ENCODE measurements at regions not wholly inside any gene's neighbourhood (a gene's known extent, or its start where the extent isn't known, plus 50 kb on each side); places are given as distances from the start of the nearest gene placed in this dataset.
"Not testable (repeated sequence)": the region's sequence is repeated elsewhere in the genome, so short reads cannot be mapped to it uniquely, and the experiment has no call there.

- TF ChIP-seq, protein P1, sequence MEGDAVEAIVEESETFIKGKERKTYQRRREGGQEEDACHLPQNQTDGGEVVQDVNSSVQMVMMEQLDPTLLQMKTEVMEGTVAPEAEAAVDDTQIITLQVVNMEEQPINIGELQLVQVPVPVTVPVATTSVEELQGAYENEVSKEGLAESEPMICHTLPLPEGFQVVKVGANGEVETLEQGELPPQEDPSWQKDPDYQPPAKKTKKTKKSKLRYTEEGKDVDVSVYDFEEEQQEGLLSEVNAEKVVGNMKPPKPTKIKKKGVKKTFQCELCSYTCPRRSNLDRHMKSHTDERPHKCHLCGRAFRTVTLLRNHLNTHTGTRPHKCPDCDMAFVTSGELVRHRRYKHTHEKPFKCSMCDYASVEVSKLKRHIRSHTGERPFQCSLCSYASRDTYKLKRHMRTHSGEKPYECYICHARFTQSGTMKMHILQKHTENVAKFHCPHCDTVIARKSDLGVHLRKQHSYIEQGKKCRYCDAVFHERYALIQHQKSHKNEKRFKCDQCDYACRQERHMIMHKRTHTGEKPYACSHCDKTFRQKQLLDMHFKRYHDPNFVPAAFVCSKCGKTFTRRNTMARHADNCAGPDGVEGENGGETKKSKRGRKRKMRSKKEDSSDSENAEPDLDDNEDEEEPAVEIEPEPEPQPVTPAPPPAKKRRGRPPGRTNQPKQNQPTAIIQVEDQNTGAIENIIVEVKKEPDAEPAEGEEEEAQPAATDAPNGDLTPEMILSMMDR (IDR thresholded peaks at IDR 0.05), result not testable (repeated sequence)
- TF ChIP-seq POLR2AphosphoS5 (IDR thresholded peaks at IDR 0.05), result not testable (repeated sequence)
Observed at GRCh38 chr2:111407632-111408194, 287.0 kb downstream of the BCL2L11 start.

All from gastroesophageal sphincter (tissue), 3 donors.